ENCODE measurements at regions not wholly inside any gene's neighbourhood (a gene's known extent, or its start where the extent isn't known, plus 50 kb on each side); places are given as distances from the start of the nearest gene placed in this dataset.
"Not testable (repeated sequence)": the region's sequence is repeated elsewhere in the genome, so short reads cannot be mapped to it uniquely, and the experiment has no call there.

GRCh38 chr12:34217660-34218059 is 195.4 kb downstream of the ALG10 start:
- no peaks in the 10 kb centered on the region for H3K9me3 Mint-ChIP-seq
- ChIA-PET CTCF (interaction anchor here (0.8 to 2.1 kb wide), 4 partner anchors 63 to 178 kb away, joined by 3 to 9 read pairs (median 5); no protein-coding TSS in a partner anchor), POLR2A (no interaction called here)
- H3K27me3 Mint-ChIP-seq, result peaks cover 2% of the 10 kb centered on the region
- H3K27ac Mint-ChIP-seq, result no peak overlapping the region
- H3K4me3 Mint-ChIP-seq, result no peak overlapping the region
- intact Hi-C loops (cut with micrococcal nuclease), result loop anchor here (1.0 kb wide), 3 partner anchors 94 to 1461 kb away; no protein-coding TSS in a partner anchor
- no peak for DNase-seq
- peaks cover 2% of the 10 kb centered on the region for H3K4me1 Mint-ChIP-seq (ENCODE audit: low read depth)
- H3K36me3 Mint-ChIP-seq, result no peaks in the 10 kb centered on the region

GRCh38 chr12:34218193-34219045 is 196.1 kb downstream of the ALG10 start:
- Mint-ChIP-seq H3K4me3 (peak overlapping the region; percentile 56), H3K27ac (no peak overlapping the region), H3K27me3 (peaks cover 2% of the 10 kb centered on the region), H3K9me3 (no peaks in the 10 kb centered on the region), H3K4me1 (ENCODE audit: low read depth) (peaks cover 2% of the 10 kb centered on the region), H3K36me3 (no peaks in the 10 kb centered on the region)
- POLR2A ChIA-PET, result no interaction called here
- intact Hi-C loops (cut with micrococcal nuclease), result loop anchor here (1.0 kb wide), 3 partner anchors 95 to 1462 kb away; no protein-coding TSS in a partner anchor
- peak; percentile 73 for DNase-seq
- CTCF ChIA-PET, result interaction anchor here (0.8 to 2.1 kb wide), 5 partner anchors 63 to 180 kb away, joined by 3 to 9 read pairs (median 4); no protein-coding TSS in a partner anchor

- ChIA-PET POLR2A (no interaction called here), CTCF (interaction anchor here (2.1 kb wide), 1 partner anchor 97 kb away, joined by 9 read pairs; no protein-coding TSS in a partner anchor)
- H3K36me3 Mint-ChIP-seq, result no peaks in the 10 kb centered on the region
- no peaks in the 10 kb centered on the region for H3K9me3 Mint-ChIP-seq
- DNase-seq, result no peak
- no peak overlapping the region for H3K27ac Mint-ChIP-seq
- intact Hi-C loops (cut with micrococcal nuclease), result no loop called here
- peaks cover 2% of the 10 kb centered on the region for H3K27me3 Mint-ChIP-seq
- H3K4me1 Mint-ChIP-seq (ENCODE audit: low read depth), result peaks cover 2% of the 10 kb centered on the region
- H3K4me3 Mint-ChIP-seq, result no peak overlapping the region
Observed at GRCh38 chr12:34219046-34219770, 196.9 kb downstream of the ALG10 start.

GRCh38 chr12:34220079-34220478 is 197.8 kb downstream of the ALG10 start:
- DNase-seq; H3K27me3 Mint-ChIP-seq; H3K27ac Mint-ChIP-seq; H3K9me3 Mint-ChIP-seq; intact Hi-C loops (cut with micrococcal nuclease); H3K36me3 Mint-ChIP-seq; H3K4me3 Mint-ChIP-seq; H3K4me1 Mint-ChIP-seq (ENCODE audit: low read depth); POLR2A ChIA-PET: not testable (repeated sequence)
- CTCF ChIA-PET, result interaction anchor here (0.8 to 2.1 kb wide), 2 partner anchors 9 to 97 kb away, joined by 3 to 9 read pairs; no protein-coding TSS in a partner anchor

- no peak for DNase-seq
- ChIA-PET CTCF (interaction anchor here (0.6 to 1.8 kb wide), 2 partner anchors 99 to 101 kb away, joined by 3 to 9 read pairs; no protein-coding TSS in a partner anchor), POLR2A (no interaction called here)
- intact Hi-C loops (cut with micrococcal nuclease), result no loop called here
- Mint-ChIP-seq H3K27me3 (peaks cover 5% of the 10 kb centered on the region), H3K9me3 (peaks cover 18% of the 10 kb centered on the region), H3K4me1 (ENCODE audit: low read depth) (peaks cover under 1% of the 10 kb centered on the region), H3K36me3 (no peaks in the 10 kb centered on the region), H3K4me3 (no peak overlapping the region), H3K27ac (no peak overlapping the region)
Observed at GRCh38 chr12:34223640-34224039, 201.3 kb downstream of the ALG10 start.

GRCh38 chr12:34226044-34226443 is 203.7 kb downstream of the ALG10 start:
- H3K9me3 Mint-ChIP-seq, result peaks cover 18% of the 10 kb centered on the region
- H3K4me1 Mint-ChIP-seq (ENCODE audit: low read depth); H3K36me3 Mint-ChIP-seq; POLR2A ChIA-PET; H3K27ac Mint-ChIP-seq; H3K4me3 Mint-ChIP-seq; CTCF ChIA-PET; intact Hi-C loops (cut with micrococcal nuclease); DNase-seq: not testable (repeated sequence)
- H3K27me3 Mint-ChIP-seq, result peaks cover 12% of the 10 kb centered on the region

GRCh38 chr12:34228046-34228445 is 205.8 kb downstream of the ALG10 start:
- H3K36me3 Mint-ChIP-seq; H3K4me1 Mint-ChIP-seq (ENCODE audit: low read depth); H3K27ac Mint-ChIP-seq; intact Hi-C loops (cut with micrococcal nuclease); H3K4me3 Mint-ChIP-seq; POLR2A ChIA-PET; DNase-seq: not testable (repeated sequence)
- H3K27me3 Mint-ChIP-seq, result peaks cover 12% of the 10 kb centered on the region
- peaks cover 18% of the 10 kb centered on the region for H3K9me3 Mint-ChIP-seq
- CTCF ChIA-PET, result interaction anchor here (0.9 kb wide), 1 partner anchor 106 kb away, joined by 3 read pairs; no protein-coding TSS in a partner anchor

- DNase-seq; H3K36me3 Mint-ChIP-seq; H3K4me3 Mint-ChIP-seq; H3K27ac Mint-ChIP-seq; intact Hi-C loops (cut with micrococcal nuclease); POLR2A ChIA-PET; H3K4me1 Mint-ChIP-seq (ENCODE audit: low read depth): not testable (repeated sequence)
- CTCF ChIA-PET, result interaction anchor here (0.9 kb wide), 1 partner anchor 9 kb away, joined by 3 read pairs; no protein-coding TSS in a partner anchor
- Mint-ChIP-seq H3K27me3 (peaks cover 12% of the 10 kb centered on the region), H3K9me3 (peaks cover 18% of the 10 kb centered on the region)
Observed at GRCh38 chr12:34229033-34229432, 206.7 kb downstream of the ALG10 start.

- intact Hi-C loops (cut with micrococcal nuclease), result no loop called here
- no peaks in the 10 kb centered on the region for H3K36me3 Mint-ChIP-seq
- H3K4me3 Mint-ChIP-seq, result no peak overlapping the region
- H3K4me1 Mint-ChIP-seq (ENCODE audit: low read depth), result no peaks in the 10 kb centered on the region
- peaks cover 7% of the 10 kb centered on the region for H3K27me3 Mint-ChIP-seq
- H3K27ac Mint-ChIP-seq, result no peak overlapping the region
- no peaks in the 10 kb centered on the region for H3K9me3 Mint-ChIP-seq
- POLR2A ChIA-PET, result interaction anchor here (0.5 kb wide), 1 partner anchor 55 kb away, joined by 3 read pairs; no protein-coding TSS in a partner anchor
- DNase-seq, result no peak
- CTCF ChIA-PET, result no interaction called here
Observed at GRCh38 chr12:34233618-34234017, 211.3 kb downstream of the ALG10 start.

GRCh38 chr12:34236073-34236472 is 213.8 kb downstream of the ALG10 start:
- H3K9me3 Mint-ChIP-seq, result no peaks in the 10 kb centered on the region
- H3K27ac Mint-ChIP-seq, result no peak overlapping the region
- no peaks in the 10 kb centered on the region for H3K4me1 Mint-ChIP-seq (ENCODE audit: low read depth)
- H3K4me3 Mint-ChIP-seq, result no peak overlapping the region
- no peaks in the 10 kb centered on the region for H3K27me3 Mint-ChIP-seq
- no peaks in the 10 kb centered on the region for H3K36me3 Mint-ChIP-seq
- intact Hi-C loops (cut with micrococcal nuclease), result no loop called here
- ChIA-PET POLR2A (no interaction called here), CTCF (no interaction called here)
- no peak for DNase-seq

GRCh38 chr12:34244608-34245007 is 222.3 kb downstream of the ALG10 start:
- ChIA-PET CTCF (no interaction called here), POLR2A (no interaction called here)
- DNase-seq, result no peak
- Mint-ChIP-seq H3K4me1 (ENCODE audit: low read depth) (no peaks in the 10 kb centered on the region), H3K36me3 (no peaks in the 10 kb centered on the region), H3K9me3 (no peaks in the 10 kb centered on the region), H3K27me3 (no peaks in the 10 kb centered on the region), H3K27ac (no peak overlapping the region), H3K4me3 (no peak overlapping the region)
- intact Hi-C loops (cut with micrococcal nuclease), result no loop called here

GRCh38 chr12:34249271-34249670 is 227.0 kb downstream of the ALG10 start:
- H3K27ac Mint-ChIP-seq, result no peak overlapping the region
- no peaks in the 10 kb centered on the region for H3K9me3 Mint-ChIP-seq
- ChIA-PET POLR2A (no interaction called here), CTCF (no interaction called here)
- DNase-seq, result no peak
- intact Hi-C loops (cut with micrococcal nuclease), result no loop called here
- no peaks in the 10 kb centered on the region for H3K27me3 Mint-ChIP-seq
- no peaks in the 10 kb centered on the region for H3K36me3 Mint-ChIP-seq
- no peak overlapping the region for H3K4me3 Mint-ChIP-seq
- H3K4me1 Mint-ChIP-seq (ENCODE audit: low read depth), result no peaks in the 10 kb centered on the region

All from activated CD4-positive, alpha-beta memory T cell treated with anti-CD3 and anti-CD28 coated beads for 36 hours (primary cell).